ENCODE measurements at regions not wholly inside any gene's neighbourhood (a gene's known extent, or its start where the extent isn't known, plus 50 kb on each side); places are given as distances from the start of the nearest gene placed in this dataset.
A peak's percentile ranks its signal among the peaks of the same experiment; 100 is the strongest.

DNA sequence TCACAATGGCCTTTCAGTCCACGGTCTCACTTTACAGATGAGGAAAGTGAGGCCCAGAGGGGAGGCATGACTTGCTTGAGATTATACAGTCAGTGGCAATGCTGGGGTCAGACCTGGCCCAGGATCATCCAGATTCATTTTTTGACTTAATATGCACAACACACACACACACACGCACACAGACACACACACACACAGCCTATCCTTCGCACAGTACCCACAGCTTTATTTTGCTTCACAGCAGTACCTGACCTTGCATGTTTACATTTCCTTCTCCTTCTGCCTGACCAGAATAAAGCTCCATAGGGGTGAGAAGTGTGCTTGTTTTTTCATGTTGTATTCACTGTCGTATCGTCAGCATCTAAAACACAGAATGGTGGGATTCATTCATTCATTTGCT is 79.8 kb downstream of the VEGFA start:
- no peak for DNase-seq (ENCODE audit: low read depth)

DNA sequence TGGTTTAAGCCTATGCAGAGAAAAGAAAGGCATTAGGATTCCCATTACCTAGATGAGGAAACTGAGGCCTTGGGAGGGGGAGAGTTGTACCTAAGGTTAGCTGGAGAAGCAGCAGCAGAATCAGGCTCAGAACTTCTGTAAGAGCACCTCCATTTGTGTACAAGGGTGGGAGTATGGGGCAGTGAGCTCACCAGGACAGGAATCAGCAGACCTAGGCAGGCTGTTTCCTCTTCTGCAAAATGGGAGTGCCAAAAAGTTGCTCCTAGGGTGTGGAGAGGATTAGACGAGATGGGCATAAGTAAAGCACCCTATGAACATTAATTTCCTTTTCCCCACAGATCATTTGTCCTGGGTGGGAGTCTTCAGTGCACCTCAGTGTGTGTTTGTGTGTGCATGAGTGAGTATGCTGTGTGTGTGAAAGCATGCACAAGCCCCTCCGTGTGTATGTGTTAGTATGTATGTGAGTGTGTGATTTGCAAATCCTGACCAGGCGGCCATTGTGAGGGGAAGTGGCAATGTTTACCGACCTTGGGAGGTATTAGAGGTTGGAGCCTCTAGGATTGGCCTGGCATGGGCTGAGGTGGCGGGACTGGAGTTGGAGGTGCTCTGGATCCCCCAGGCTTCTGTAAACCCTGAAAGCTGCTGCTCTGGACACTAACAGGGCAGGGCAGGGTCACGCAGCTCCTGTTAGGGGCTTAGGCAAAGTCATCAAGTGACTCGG is 78.8 kb downstream of the VEGFA start:
- DNase-seq (ENCODE audit: low read depth), result no peak

DNA sequence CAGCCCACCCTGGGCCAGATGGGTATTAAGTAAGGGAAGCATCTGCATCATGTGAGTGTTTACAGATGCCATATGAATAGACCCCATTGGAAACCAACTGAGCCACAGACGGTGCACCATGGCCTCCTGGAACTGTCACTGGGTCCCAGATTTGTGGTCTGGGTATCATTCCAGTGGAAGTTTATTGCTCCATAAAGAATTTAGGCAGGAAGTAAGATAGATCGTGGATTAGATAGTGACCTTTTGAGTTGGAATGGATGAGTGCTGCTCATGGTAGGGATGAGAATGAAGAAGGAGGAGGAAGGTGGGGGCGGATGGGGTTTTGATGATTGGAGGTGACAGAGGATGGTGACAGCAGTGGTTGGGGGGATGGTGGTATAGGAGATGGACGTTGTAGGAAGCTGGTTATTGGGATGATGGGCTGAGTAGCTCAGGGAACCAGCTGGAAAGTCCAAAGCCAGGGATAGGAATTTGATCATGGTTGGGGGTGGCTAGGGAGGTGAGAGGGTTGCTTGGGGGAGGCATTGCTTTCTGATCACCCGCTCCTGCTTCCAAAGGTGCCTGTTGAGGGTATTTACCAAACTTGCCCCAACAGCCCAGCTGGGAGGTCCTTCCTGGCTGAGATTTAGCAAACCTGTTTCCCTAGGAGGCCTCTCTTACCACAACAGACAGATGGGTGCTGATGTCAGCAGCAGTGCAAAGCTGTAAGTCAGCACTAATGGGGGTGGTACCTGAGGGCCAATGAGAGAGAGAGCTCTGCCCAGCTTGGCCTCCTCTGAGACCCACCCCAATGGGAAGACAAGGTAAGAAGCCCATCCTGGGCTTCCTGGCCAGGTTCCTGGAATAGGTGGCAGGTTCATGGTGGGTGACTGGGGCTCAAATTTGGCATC is 78.0 kb downstream of the VEGFA start:
- peak; percentile 67 for DNase-seq (ENCODE audit: low read depth)

GRCh38 chr6:43846556-43846955 is 76.5 kb downstream of the VEGFA start:
- DNase-seq (ENCODE audit: low read depth), result peak; percentile 51

DNA sequence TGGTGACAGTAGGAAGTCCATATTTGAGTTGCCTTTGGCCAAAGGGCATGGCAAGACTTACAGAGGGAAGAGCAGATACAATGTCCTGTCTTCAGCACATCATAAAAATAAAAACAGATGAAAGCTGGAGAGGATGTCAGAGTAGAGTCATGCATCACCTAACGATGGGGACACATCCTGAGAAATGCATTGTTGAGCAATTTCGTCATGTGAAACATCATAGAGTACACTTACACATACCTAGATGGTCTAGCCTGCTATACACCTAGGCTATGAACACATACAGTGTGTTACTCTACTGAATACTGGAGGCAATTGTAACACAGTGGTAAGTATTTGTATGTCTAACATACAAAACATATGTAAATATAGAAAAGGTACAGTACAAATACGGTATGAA is 75.6 kb downstream of the VEGFA start:
- DNase-seq (ENCODE audit: low read depth), result no peak

DNA sequence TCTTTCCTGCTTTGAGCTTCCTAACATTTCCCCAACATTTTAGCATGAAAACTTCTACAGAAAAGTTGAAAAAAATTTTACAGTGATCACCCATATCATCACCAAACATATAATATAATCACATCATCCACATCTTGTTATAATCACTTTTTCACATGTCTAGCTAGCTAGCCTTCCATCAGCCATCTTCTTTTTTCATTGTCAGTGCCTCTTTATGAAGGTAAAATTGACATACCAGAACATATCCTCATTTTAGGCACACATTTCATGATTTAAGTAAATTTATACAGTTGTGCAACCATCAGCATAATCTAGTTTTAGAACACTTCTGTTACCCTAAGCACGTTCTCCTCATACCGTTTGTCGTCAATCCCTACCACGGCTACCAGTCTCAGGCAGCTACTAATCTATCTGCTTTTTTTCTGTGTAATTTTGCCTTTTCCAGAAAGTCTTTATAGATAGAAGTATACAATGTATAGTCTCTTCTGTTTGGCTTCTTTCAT is 73.7 kb downstream of the VEGFA start:
- no peak for DNase-seq (ENCODE audit: low read depth)

GRCh38 chr6:43843097-43843645 is 73.2 kb downstream of the VEGFA start:
- DNase-seq (ENCODE audit: low read depth), result no peak

GRCh38 chr6:43842231-43842794 is 72.3 kb downstream of the VEGFA start:
- peak; percentile 45 for DNase-seq (ENCODE audit: low read depth)

DNA sequence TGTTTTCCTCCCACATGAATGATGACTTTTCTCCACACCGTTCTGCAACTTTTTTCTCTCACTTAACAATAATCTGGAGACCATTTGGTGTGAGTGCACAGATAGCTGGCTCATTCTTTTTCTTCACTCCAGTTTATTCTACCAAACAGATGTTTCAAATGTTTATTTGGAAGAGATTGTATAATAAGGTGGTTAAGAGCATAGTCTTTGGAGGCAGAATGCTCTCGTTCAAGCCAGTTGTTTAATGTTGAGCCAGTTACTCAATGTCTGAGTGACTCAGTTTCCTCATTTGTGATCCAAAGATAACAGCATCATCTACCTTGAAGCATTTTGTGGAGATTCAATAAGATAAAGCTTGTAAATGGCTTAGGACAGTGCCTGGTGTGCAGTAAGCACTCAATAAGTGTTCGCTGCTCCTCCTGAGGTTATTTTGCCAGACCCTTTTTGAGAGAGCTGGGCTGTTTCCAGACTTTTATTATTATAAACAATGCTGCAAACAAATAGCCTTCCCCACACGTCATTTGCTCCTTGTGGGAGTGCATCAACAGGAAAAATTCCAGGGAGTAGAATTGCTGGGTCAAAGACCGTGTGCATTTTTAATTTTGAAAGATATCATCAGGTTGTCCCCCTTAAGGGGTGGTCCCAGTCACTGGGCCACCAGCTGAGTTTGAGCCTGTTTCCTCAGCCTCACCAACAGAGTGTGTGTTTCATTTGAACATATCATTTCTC is 70.6 kb downstream of the VEGFA start:
- peak; percentile 43 for DNase-seq (ENCODE audit: low read depth)

DNA sequence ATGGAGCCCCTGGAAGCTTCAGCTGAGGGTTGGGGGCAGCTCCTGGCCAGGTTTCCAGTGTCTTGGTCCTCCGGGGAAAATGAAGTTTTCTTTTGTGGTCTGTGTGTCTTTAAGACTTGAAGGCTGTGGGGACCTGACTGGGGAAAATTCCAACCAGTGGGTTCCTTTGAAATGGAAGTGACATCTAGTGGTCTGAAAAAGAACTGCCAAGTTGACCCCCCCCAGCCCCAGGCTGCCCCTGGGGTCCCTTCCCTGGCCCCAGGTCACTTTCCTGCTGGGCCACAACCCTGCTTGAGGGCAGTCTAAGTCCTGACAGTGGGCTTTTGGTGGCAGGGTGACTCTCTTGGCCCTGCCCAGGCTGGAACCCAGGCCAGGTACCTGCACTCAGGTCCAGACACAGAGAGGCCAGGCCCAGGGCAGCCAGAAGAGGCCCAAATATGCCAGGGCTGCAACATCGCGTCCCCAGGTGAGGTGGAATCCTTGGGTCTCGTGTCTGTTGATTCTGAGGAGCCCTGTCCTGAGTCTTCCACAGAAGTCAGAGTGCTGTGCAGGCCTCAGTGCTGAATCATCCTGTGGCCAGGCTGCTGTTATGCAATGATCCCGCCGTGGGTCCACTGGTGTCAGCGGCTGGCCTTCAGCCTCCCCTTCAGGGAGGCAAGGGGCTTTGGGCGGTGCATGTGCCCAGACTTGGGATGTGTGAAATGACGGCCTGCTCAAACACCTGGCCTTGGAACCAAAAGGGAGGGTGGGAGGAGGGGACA is 68.4 kb downstream of the VEGFA start:
- peak; percentile 83 for DNase-seq (ENCODE audit: low read depth)

DNA sequence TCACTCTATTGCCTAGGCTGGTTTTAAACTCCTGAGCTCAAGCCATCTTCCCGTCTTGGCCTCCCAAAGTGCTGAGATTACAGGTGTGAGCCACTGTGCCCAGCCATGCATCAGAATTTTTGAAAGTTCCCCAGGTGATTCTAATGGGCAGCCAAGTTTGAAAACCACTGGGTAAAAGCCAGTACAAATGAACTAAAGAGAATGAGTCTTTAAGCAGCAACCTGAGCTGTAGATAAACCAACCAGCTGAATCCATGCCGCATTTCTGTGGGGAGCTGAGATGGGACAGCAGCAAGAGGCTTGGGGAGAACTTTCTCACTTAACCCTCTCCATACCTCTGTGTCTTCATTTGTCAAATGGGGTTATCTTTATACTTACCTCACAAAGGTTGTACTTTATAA is 67.5 kb downstream of the VEGFA start:
- no peak for DNase-seq (ENCODE audit: low read depth)

- DNase-seq (ENCODE audit: low read depth), result peak; percentile 54
Observed at GRCh38 chr6:43836507-43837240, 66.7 kb downstream of the VEGFA start.
